Pancreas (tissue), 10 donors: ENCODE measurements at regions not wholly inside any gene's neighbourhood (a gene's known extent, or its start where the extent isn't known, plus 50 kb on each side); places are given as distances from the start of the nearest gene placed in this dataset.
A peak's percentile ranks its signal among the peaks of the same experiment; 100 is the strongest.

ENCODE experiments used
- ATAC-seq, 4 donors: fragments of 200-7000 bp; cut with Tn5 transposase; one replicate each; pipeline versions ENCODE4 v1.8.0 to v1.9.1; 2020; ENCODE audit warnings: mild to moderate bottlenecking in 4 of 4, moderate library complexity in 4 of 4
- DNase-seq, 6 donors: peaks; one replicate each; pipeline ENCODE4 v3.0.0-alpha.2; 2020
- FAIRE-seq: peaks from 2 replicates; lab custom pipeline; 2012; peaks lifted over from hg19 to GRCh38; lab: Jason Lieb, UNC
- H3K27ac ChIP-seq, 4 donors: fragments of 200-600 bp; sonication (generic); 1 replicate in 3 of 4; 2 replicates in 1 of 4; pipeline versions ENCODE4 v1.5.0 to v1.8.0; 2020
- H3K27me3 ChIP-seq, 4 donors: fragments of 200-600 bp; one replicate each; pipeline ENCODE4 v1.8.0; 2021
- H3K36me3 ChIP-seq, 3 donors: fragments of 200-600 bp; sonication (generic) in 1 of 3; one replicate each; pipeline versions ENCODE4 v1.5.0 to v1.8.0; 2020 to 2021
- H3K4me1 ChIP-seq, 3 donors: fragments of 200-600 bp; one replicate each; pipeline ENCODE4 v1.8.0; 2021
- H3K4me3 ChIP-seq, 4 donors: fragments of 200-600 bp; sonication (generic) in 2 of 4; one replicate each; pipeline versions ENCODE4 v1.5.0 to v1.8.0; 2020 to 2021
- H3K9me3 ChIP-seq, 4 donors: fragments of 200-600 bp; one replicate each; pipeline ENCODE4 v1.8.0; 2021
- CTCF ChIP-seq, 4 donors: fragments of 200-600 bp; sonication (generic) in 3 of 4; IDR thresholded peaks; one replicate each; pipeline versions ENCODE4 v1.5.0 to v1.8.0; 2021; ENCODE audit warnings: antibody characterized with exemption in 4 of 4
- WGBS, 2 donors: extraction: QIAGEN DNeasy Blood & Tissue Kit; methylation state at CpG; one replicate each; pipeline ENCODE4 v1.1.7; 2013; 5-methylcytosine and 5-hydroxymethylcytosine counted together
- intact Hi-C, 3 donors: fragments of 100-400 bp; cut with DNase I; formaldehyde crosslinking; loops; one replicate each; pipeline versions ENCODE4 v1.11.1 to v1.14.2; 2022
- donor health status: healthy with polysubstance abuse.
- donor health status: DM: no; HTN: no; CAD: no; lungs with moderate emphysema.
- donor health status: DM: no; HTN: no; CAD: no.
- donor health status: control.
- donor health status: control.
- donor health status: Bipolar disorder and iron deficiency.
- donor health status: DM: yes; HTN: yes; CAD: no.
- donor health status: DM: no; HTN: no; CAD: no.
- donor health status: DM: no; HTN: no; CAD: no.
- donor health status: DM: yes; HTN: yes; CAD: no.

GRCh38 chr16:22728167-22728836, 85.7 kb upstream of the HS3ST2 start:
- H3K9me3 ChIP-seq, result no peaks in the 10 kb centered on the region
- H3K36me3 ChIP-seq, result no peaks in the 10 kb centered on the region
- WGBS, 2 donors, result 11% methylated on average over 4 of the region's 4 CpGs
- ATAC-seq (peak in 3 of 4 donors; percentile 18 to 59 (median 54)), FAIRE-seq (no peak), DNase-seq (no peak)
- H3K4me3 ChIP-seq, result no peak overlapping the region
- no peak overlapping the region for H3K27ac ChIP-seq
- H3K4me1 ChIP-seq, result peaks cover 0 to 11% (median 4%) of the 10 kb centered on the region in 3 donors
- intact Hi-C loops, result no loop called here
- H3K27me3 ChIP-seq, result peaks cover 0 to 4% (median 0%) of the 10 kb centered on the region in 4 donors
- no peak for TF ChIP-seq CTCF (IDR thresholded peaks at IDR 0.05)

DNA sequence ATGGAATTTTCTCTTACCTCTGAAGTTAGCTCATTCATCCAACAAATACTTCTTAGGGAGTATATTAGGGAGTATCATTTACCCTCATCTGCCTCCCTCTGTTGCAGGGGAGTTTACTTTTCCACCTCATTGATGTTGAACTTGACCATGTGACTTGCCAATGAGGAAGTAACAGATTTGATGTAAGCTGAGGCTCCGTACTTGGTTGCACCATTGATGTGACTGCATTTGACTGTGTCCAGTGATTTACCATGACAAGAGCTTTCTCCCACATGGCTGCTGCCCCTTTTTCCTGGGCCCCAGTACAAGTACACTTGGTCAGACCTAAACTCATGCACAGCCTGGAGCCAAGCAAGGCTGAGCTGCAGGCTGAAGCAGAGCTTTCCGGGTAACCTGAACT, 81.6 kb upstream of the HS3ST2 start:
- H3K27me3 ChIP-seq, result no peaks in the 10 kb centered on the region
- no peak for TF ChIP-seq CTCF (IDR thresholded peaks at IDR 0.05)
- no peak for DNase-seq
- H3K4me1 ChIP-seq, result peaks cover 0 to 11% (median 4%) of the 10 kb centered on the region in 3 donors
- no peak overlapping the region for H3K27ac ChIP-seq
- WGBS, 2 donors, result 74 to 79% methylated on average over 2 of the region's 2 CpGs
- H3K9me3 ChIP-seq, result no peaks in the 10 kb centered on the region
- ATAC-seq, result no peak
- H3K4me3 ChIP-seq, result no peak overlapping the region
- intact Hi-C loops, result no loop called here
- no peaks in the 10 kb centered on the region for H3K36me3 ChIP-seq
- no peak for FAIRE-seq

DNA sequence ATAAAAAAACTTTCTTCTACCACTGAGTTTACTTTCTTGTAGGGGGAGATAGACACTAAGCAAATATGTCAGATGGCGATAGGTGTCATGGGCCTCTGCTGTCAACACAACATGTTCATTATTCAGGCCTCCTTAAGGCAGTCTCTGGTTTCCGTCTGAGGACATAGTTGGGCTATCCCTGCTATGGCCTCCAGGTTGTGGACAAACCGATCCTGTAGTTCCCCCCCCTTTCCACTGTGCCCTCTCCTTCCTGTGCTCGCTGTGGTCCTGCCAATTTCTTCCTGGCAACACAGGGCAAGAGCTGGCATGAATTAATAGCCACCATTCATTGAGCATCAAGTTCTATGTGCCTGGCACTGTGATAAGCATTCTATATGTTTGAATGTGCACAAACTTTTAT, 81.0 kb upstream of the HS3ST2 start:
- DNase-seq, result no peak
- ATAC-seq, result no peak
- H3K4me3 ChIP-seq, result no peak overlapping the region
- H3K27ac ChIP-seq, result no peak overlapping the region
- no peaks in the 10 kb centered on the region for H3K27me3 ChIP-seq
- TF ChIP-seq CTCF (IDR thresholded peaks at IDR 0.05), result no peak
- H3K9me3 ChIP-seq, result no peaks in the 10 kb centered on the region
- FAIRE-seq, result no peak
- H3K36me3 ChIP-seq, result no peaks in the 10 kb centered on the region
- H3K4me1 ChIP-seq, result peaks cover 0 to 6% (median 0%) of the 10 kb centered on the region in 3 donors
- 63 to 69% methylated on average over 4 of the region's 4 CpGs for WGBS, 2 donors
- intact Hi-C loops, result no loop called here

- Histone ChIP-seq H3K27ac (no peak overlapping the region), H3K4me3 (no peak overlapping the region), H3K27me3 (no peaks in the 10 kb centered on the region), H3K4me1 (no peaks in the 10 kb centered on the region), H3K36me3 (no peaks in the 10 kb centered on the region), H3K9me3 (no peaks in the 10 kb centered on the region)
- 51% methylated on average over 12 of the region's 12 CpGs for WGBS, 2 donors
- no peak for ATAC-seq
- intact Hi-C loops, result no loop called here
- TF ChIP-seq CTCF (IDR thresholded peaks at IDR 0.05), result no peak
- FAIRE-seq, result no peak
- DNase-seq, result no peak
These were observed 79.6 kb upstream of the HS3ST2 start for GRCh38 chr16:22734368-22734767.

DNA sequence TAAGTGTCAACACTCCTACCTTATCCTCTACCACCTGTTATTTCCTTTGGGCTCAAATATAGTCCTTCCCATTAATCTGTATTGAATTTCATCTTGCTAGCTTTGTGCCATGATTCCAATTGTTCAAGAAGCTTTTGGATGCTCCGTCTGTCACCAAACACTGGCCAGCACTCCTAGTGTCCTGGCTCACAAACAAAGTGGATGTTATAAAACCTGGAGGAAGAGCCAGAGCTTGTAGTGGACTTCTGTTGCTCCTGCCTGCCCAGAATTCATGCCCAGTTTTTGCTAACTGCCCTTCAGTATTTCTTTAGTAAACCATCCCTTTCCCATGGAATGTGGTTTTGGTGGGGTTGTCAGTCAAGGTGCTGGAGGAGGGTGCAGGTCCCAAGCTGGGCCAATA, 77.2 kb upstream of the HS3ST2 start:
- 62 to 75% methylated on average over 1 of the region's 1 CpG for WGBS, 2 donors
- DNase-seq (no peak), ATAC-seq (no peak)

More for the DNA sequence above, 77.2 kb upstream of the HS3ST2 start:
- no peaks in the 10 kb centered on the region for H3K27me3 ChIP-seq
- H3K4me1 ChIP-seq, result no peaks in the 10 kb centered on the region
- no peak overlapping the region for H3K4me3 ChIP-seq
- H3K9me3 ChIP-seq, result no peaks in the 10 kb centered on the region
- H3K36me3 ChIP-seq, result no peaks in the 10 kb centered on the region
- intact Hi-C loops, result no loop called here
- FAIRE-seq, result no peak
- TF ChIP-seq CTCF (IDR thresholded peaks at IDR 0.05), result no peak
- H3K27ac ChIP-seq, result no peak overlapping the region
